AG08396 (cell line): ENCODE measurements at regions not wholly inside any gene's neighbourhood (a gene's known extent, or its start where the extent isn't known, plus 50 kb on each side); places are given as distances from the start of the nearest gene placed in this dataset.
"Not testable (repeated sequence)": the region's sequence is repeated elsewhere in the genome, so short reads cannot be mapped to it uniquely, and the experiment has no call there.

Experiments
- DNase-seq: peaks from one replicate; pipeline ENCODE4 v3.0.0; 2012; ENCODE audit warnings: low spot score, mixed read lengths

- DNase-seq: no peak
These were observed 78.2 kb downstream of the MSL3 start for GRCh38 chrX:11836284-11836683.

- no peak for DNase-seq
These were observed 79.4 kb downstream of the MSL3 start for GRCh38 chrX:11837437-11837836.

- DNase-seq: no peak
These were observed 106.1 kb downstream of the MSL3 start for GRCh38 chrX:11864171-11864570.

- no peak for DNase-seq
These were observed 109.7 kb downstream of the MSL3 start for GRCh38 chrX:11867610-11868345.

- no peak for DNase-seq
These were observed 112.8 kb downstream of the MSL3 start for GRCh38 chrX:11870789-11871188.

GRCh38 chrX:11881485-11882170, 123.6 kb downstream of the MSL3 start:
- DNase-seq: no peak

GRCh38 chrX:11886745-11887144, 128.7 kb downstream of the MSL3 start:
- no peak for DNase-seq

- DNase-seq: no peak
These were observed 129.1 kb downstream of the MSL3 start for GRCh38 chrX:11887175-11887574.

- no peak for DNase-seq
These were observed 130.4 kb downstream of the MSL3 start for GRCh38 chrX:11888421-11888820.

GRCh38 chrX:11889791-11890190, 131.8 kb downstream of the MSL3 start:
- DNase-seq: no peak

GRCh38 chrX:11890836-11891514, 132.9 kb downstream of the MSL3 start:
- DNase-seq: no peak

- DNase-seq: no peak
These were observed 136.1 kb downstream of the MSL3 start for GRCh38 chrX:11893933-11894710.

- DNase-seq: no peak
These were observed 141.1 kb downstream of the MSL3 start for GRCh38 chrX:11899091-11899490.

- not testable (repeated sequence) for DNase-seq
These were observed 147.9 kb downstream of the MSL3 start for GRCh38 chrX:11905933-11906332.

GRCh38 chrX:11908371-11908770, 150.3 kb downstream of the MSL3 start:
- no peak for DNase-seq

GRCh38 chrX:11913001-11913400, 155.0 kb downstream of the MSL3 start:
- no peak for DNase-seq

- no peak for DNase-seq
These were observed 171.4 kb downstream of the MSL3 start for GRCh38 chrX:11929476-11929875.

- DNase-seq: no peak
These were observed 174.4 kb downstream of the MSL3 start for GRCh38 chrX:11932423-11932822.

- no peak for DNase-seq
These were observed 176.1 kb downstream of the MSL3 start for GRCh38 chrX:11934089-11934488.

- no peak for DNase-seq
These were observed 183.5 kb downstream of the MSL3 start for GRCh38 chrX:11941571-11941970.

- DNase-seq: peak; percentile 62
These were observed 186.5 kb downstream of the MSL3 start for GRCh38 chrX:11944501-11944900.

GRCh38 chrX:11949291-11949690, 189.0 kb upstream of the FRMPD4 start:
- DNase-seq: no peak
